NCI-H446 (cell line): ENCODE measurements at regions not wholly inside any gene's neighbourhood (a gene's known extent, or its start where the extent isn't known, plus 50 kb on each side); places are given as distances from the start of the nearest gene placed in this dataset.
"Not testable (repeated sequence)": the region's sequence is repeated elsewhere in the genome, so short reads cannot be mapped to it uniquely, and the experiment has no call there.

Source experiments
- DNase-seq, 2 experiments: peaks; one replicate each; lab custom pipeline; 2025; lab: John Stamatoyannopoulos, UW

DNA sequence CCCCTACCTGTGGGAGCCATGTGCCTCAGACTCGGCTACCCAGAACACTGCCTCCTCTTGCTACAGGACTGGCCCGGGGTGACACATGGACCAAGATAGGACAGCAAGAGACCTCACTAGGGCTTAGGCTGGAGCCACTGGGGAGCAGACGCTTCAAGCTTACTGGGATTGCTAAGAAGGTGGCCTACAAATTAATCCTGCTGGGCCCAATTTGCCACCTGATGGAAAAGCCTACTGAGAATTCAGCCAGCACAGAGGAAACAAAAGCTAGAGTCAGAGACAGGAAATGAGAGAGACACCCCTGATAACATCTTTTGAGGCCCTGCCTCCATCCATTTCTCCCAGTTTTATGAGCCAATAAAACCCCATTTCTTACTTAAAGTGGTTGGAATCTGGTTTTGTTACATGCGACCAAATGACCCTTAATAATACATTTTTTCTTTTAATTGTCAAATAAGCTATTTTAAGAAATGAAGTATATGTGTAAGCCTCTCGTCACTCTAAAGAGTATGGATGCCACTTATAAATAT, 282.1 kb downstream of the CXCL12 start:
- no peak for DNase-seq

GRCh38 chr10:44101082-44101481, 283.8 kb downstream of the CXCL12 start:
- DNase-seq: no peak

- no peak for DNase-seq
Measured at GRCh38 chr10:44099511-44099910, 285.4 kb downstream of the CXCL12 start.

DNA sequence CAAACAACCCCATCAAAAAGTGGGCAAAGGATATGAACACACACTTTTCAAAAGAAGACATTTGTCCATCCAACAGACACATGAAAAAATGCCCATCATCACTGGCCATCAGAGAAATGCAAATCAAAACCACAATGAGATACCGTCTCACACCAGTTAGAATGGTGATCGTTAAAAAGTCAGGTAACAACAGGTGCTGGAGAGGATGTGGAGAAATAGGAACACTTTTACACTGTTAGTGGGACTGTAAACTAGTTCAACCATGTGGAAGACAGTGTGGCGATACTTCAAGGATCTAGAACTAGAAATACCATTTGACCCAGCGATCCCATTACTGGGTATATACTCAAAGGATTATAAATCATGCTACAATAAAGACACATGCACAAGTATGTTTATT, 288.7 kb downstream of the CXCL12 start:
- not testable (repeated sequence) for DNase-seq

- no peak for DNase-seq
Measured at GRCh38 chr10:44089671-44090070, 295.2 kb downstream of the CXCL12 start.

DNA sequence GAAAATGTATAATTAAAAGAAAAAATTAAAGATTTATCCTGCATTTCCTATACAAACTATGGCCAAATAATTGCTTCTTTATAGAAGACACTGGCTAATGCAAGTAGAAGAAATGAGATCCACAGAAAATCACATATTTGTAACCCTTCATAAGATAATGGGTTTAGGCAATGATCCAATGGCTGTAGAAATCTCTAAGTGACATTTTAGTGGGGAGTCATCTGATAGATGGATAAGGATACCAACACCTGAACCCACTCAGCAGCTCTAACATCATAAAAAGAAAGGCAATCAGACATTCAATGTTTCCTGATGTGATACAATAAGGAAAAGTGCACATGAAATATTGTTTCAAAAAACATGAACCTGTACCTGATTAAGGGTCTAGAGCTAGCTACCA, 297.5 kb downstream of the CXCL12 start:
- DNase-seq: no peak

DNA sequence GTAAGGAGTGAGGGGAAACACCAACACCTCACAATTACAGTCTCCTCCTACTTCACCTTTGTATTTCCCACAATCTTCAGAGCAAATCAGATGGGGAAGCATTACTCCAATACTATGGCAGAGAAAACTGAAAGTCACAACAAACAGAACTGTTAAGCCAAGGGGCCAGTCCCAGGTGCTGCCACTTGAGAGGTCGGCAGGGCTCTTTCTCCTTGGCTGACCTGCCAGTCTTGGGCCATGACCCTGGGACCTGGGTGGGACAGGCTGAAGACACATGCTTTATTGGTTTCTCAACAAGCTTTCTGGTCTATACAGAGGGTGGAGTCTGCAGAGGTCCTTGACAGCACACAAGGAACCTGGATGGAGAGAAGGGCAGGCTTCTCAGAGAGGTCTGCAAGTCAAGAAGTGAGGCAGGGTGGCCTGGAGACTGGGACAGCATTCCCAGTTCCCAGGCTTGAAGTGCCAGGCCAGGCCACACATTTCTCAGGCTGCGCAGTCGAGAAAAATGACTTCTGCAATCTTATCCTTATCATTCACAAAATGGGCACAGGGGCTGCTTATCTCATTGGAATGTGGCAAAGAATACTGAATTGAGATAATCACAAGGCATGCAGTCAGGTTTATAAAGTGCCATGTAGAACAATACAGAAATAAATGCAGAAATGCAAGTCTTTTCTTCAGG, 301.0 kb downstream of the CXCL12 start:
- DNase-seq: no peak

- no peak for DNase-seq
Measured at GRCh38 chr10:44071479-44071878, 313.4 kb downstream of the CXCL12 start.

- no peak for DNase-seq
Measured at GRCh38 chr10:44070282-44070681, 314.6 kb downstream of the CXCL12 start.

DNA sequence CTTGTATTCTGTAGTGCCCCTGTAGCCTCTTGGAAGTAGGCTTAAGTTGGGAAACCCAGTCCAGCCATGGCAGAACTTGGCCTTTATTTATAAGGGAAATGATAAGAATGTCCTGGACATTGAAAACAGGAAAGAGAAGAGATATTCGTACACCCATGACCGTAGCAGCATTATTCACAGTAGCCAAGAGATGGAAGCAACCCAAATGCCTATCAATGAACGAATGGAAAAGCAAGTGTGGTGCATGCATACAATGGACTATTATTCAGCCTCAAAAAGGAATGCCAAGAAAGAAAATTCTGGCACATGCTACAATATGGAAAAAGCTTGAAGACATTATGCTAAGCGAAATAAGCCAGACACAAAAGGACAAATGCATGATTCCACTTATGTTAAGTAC, 315.3 kb downstream of the CXCL12 start:
- no peak for DNase-seq

DNA sequence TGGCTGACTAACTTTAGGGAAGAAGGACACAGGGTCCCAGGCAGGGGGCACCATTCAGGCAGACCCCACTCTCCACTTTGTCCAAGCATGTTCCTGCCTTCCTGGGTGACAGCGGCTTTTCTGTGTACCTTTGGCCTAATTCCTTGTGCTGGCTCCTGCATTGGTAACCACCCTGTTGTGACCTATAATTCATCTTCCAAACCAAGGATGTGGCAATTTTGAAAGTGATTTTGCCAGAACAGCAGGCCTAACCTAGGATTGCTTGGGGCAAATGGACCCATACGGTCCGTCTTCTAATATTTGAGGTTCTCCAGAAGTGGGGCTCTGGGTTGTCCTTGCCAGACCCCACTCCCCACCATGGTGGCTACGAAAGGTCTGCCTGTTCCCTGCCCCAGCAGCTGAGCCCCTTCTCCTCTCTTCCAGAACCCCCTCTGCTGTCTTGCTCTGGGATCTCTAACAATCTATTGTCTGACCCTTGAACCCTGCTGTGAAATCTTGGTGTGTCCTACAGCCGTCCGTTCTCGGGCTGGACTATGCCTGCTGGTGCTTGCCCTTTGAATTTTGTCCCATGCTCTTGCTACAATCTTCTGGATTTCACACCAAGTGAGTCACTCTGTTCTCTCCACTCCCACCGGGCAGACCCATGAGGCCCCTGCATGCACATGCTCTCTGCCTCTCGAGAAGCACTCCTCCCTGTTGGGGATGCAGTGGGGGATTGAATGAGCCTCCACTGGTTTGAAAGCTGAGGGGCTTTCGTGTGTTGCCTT, 316.0 kb downstream of the CXCL12 start:
- no peak for DNase-seq

- no peak for DNase-seq
Measured at GRCh38 chr10:44067432-44067831, 317.5 kb downstream of the CXCL12 start.

GRCh38 chr10:44066527-44067255, 318.2 kb downstream of the CXCL12 start:
- DNase-seq: no peak

GRCh38 chr10:44065788-44066526, 318.9 kb downstream of the CXCL12 start:
- DNase-seq: no peak

DNA sequence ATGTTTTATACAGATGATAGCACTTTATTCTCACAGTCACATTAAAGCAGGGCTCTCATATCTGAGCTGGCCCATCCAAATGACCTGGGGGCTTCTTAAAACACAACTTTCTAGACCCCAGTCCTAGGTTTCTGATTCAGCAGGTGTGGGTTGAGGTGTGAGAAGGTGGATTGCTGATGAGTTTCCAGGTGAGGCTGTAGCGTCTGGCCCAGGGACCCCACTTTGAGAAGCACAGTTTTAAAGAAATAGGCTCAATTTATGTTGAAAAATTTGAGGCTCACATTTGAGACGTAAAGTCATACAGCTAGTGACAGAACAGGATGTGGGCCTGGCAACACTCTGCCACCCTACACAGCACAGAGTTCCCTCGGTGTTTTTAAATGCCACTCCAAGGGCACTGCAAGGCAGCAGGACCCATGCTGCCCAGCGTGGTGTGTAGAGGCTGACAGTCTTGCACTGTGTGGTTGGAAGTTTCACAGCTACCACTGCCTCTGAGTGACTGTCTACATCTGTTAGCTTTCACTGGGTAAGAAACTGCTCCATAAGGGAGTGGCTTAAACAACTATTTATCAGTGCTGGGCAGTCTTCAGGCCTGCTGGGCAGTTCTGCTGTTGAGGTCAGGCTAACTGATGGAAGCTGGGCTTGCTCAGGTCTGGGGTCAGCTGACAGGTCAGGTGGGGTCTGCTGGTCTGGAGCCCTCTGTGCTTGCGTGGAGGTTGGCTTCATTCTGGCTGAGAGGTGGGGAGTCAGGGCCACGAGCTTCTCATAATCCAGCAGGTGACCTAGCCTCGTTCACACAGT, 319.7 kb downstream of the CXCL12 start:
- DNase-seq: no peak

DNA sequence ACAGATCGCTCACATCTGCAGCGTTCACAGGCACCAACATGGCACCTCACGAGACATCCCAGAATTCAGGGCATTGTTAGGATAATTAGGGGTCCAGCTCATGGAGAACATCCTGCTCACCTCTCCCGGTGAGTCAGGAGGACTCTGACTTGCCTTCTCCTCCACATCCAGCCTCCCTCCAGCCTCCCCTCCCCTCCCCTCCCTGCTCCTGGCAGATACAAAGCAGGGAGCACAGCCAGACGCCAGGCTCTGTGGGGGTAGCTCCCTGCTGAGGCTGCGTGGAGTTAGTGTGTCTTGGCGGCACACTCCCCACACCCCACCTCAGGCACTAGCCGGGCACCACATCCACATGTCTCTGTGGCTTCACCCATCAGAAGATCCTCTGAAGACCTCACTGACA, 320.6 kb downstream of the CXCL12 start:
- DNase-seq: no peak

DNA sequence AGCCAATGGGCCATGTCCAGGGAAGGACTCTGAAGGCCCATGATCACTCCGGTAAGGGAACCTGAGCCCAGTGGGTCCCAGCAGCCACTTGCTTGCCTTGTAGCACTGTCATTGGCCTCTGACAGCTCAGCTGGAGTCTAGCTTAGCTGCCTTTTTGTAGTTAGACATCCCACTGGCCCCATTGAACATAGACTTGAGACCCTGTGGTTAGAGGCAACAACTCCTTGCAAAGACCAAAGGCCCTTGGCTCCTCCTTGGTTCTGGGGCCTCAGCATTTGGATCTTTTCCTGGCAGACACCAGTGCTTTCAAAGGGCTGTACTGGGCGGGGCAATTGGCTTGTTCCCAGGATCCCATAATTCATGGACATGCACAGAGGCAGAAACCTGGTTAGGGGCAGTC, 321.2 kb downstream of the CXCL12 start:
- DNase-seq: no peak

DNA sequence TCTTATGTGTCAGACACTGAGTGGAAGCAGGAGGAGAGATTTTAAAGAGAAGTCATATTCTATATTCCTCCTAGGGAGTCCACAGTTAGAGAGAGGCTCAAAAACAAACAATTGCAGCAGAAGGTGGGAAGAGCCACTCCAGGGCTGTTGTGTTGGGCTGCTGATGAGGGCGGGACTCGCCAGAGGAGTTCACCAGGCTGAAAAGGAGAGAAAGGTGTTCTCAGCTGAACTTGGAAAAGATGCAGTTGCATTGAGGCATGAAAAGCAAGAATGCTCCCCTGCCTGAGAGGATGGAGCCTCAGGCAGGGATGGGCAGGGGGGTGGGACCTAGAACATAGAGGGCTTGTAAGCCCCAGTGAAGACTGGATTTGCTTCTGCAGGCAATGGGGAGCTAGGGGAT, 324.2 kb downstream of the CXCL12 start:
- DNase-seq: no peak

GRCh38 chr10:44060221-44060620, 324.7 kb downstream of the CXCL12 start:
- DNase-seq: no peak

DNA sequence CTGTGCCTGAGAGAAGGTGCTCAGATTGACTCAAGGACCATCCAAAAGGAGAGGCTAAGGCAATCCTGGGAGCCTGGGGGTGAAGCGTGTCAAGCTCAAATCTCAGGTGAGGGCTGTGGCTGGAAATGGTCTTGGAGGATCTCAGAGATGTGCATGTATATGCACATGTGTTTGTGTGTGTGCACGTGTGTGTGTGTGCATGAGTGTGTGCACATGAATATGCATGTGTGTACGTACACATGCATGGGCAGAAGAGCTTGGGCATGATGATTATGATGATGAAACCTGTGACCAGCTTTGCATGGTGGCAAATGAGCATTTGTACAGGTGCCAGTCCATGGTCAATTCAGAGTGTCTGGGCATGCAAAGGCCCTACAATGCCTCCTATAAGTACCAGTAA, 326.6 kb downstream of the CXCL12 start:
- DNase-seq: no peak
